CD14-positive monocyte (primary cell): ENCODE measurements at regions not wholly inside any gene's neighbourhood (a gene's known extent, or its start where the extent isn't known, plus 50 kb on each side); places are given as distances from the start of the nearest gene placed in this dataset.

ENCODE experiments used
- DNase-seq, 3 donors: peaks; one replicate each; pipeline ENCODE4 v3.0.0-alpha.2; 2011 to 2022
- H2AFZ ChIP-seq: 2 replicates; pipeline ENCODE4 v1.6.0; 2012; ENCODE audit warnings: mild to moderate bottlenecking, low read depth, low read length, inconsistent platforms; ENCODE audit not compliant: insufficient read depth, poor library complexity, severe bottlenecking
- H3K27ac ChIP-seq, 2 donors: 1 replicate in 1 of 2; 2 replicates in 1 of 2; pipeline ENCODE4 v1.5.1; 2012 to 2013; ENCODE audit warnings: low read length in 2 of 2, control low read depth in 1 of 2, inconsistent platforms in 1 of 2, low read depth in 1 of 2, mild to moderate bottlenecking in 1 of 2
- H3K27me3 ChIP-seq, 2 donors: one replicate each; pipeline versions ENCODE4 v1.6.0 to v1.6.1; 2011 to 2013; ENCODE audit warnings: low read length in 2 of 2; ENCODE audit not compliant: control insufficient read depth in 2 of 2, insufficient read depth in 2 of 2
- H3K36me3 ChIP-seq, 2 donors: replicated peaks in 1 of 2; 1 replicate in 1 of 2; 2 replicates in 1 of 2; pipeline versions ENCODE4 v1.5.1 to v1.6.1; 2012 to 2013; ENCODE audit warnings: low read length in 2 of 2, control low read depth in 1 of 2, inconsistent platforms in 1 of 2, mild to moderate bottlenecking in 1 of 2; ENCODE audit not compliant: insufficient read depth in 2 of 2, control insufficient read depth in 1 of 2
- H3K4me1 ChIP-seq, 2 donors: 1 replicate in 1 of 2; 2 replicates in 1 of 2; pipeline versions ENCODE4 v1.5.1 to v1.6.1; 2012 to 2013; ENCODE audit warnings: low read length in 2 of 2, control low read depth in 1 of 2, inconsistent platforms in 1 of 2, mild to moderate bottlenecking in 1 of 2, moderate library complexity in 1 of 2; ENCODE audit not compliant: insufficient read depth in 2 of 2, control insufficient read depth in 1 of 2
- H3K4me2 ChIP-seq: replicated peaks from 2 replicates; pipeline ENCODE3; 2012; ENCODE audit warnings: low read length, moderate library complexity, mild to moderate bottlenecking; ENCODE audit not compliant: poor library complexity, severe bottlenecking; ENCODE audit errors: extremely low read depth
- H3K4me3 ChIP-seq, 3 experiments: fragments of 200-600 bp in 1 of 3; sonication (generic) in 1 of 3; replicated peaks in 1 of 3; 1 replicate in 2 of 3; 2 replicates in 1 of 3; pipeline ENCODE4 v1.5.1; 2011 to 2013; ENCODE audit warnings: low read length in 3 of 3, mild to moderate bottlenecking in 3 of 3, control low read depth in 2 of 3, low read depth in 2 of 3, inconsistent platforms in 1 of 3, moderate library complexity in 1 of 3
- H3K79me2 ChIP-seq: 2 replicates; pipeline ENCODE4 v1.6.0; 2012; ENCODE audit warnings: mild to moderate bottlenecking, control low read depth, inconsistent platforms, low read length, moderate library complexity; ENCODE audit not compliant: insufficient read depth
- H3K9ac ChIP-seq: 2 replicates; pipeline ENCODE4 v1.6.0; 2017; ENCODE audit warnings: low read length, mild to moderate bottlenecking; ENCODE audit not compliant: insufficient read depth, poor library complexity, severe bottlenecking
- H3K9me3 ChIP-seq, 2 donors: replicated peaks in 1 of 2; 1 replicate in 1 of 2; 2 replicates in 1 of 2; pipeline versions ENCODE4 v1.5.1 to v1.6.1; 2012 to 2013; ENCODE audit warnings: low read length in 2 of 2, control low read depth in 1 of 2; ENCODE audit not compliant: control insufficient read depth in 1 of 2, insufficient read depth in 1 of 2
- H4K20me1 ChIP-seq: 2 replicates; pipeline ENCODE4 v1.6.0; 2012; ENCODE audit warnings: mild to moderate bottlenecking, low read length, control low read depth, moderate library complexity; ENCODE audit not compliant: insufficient read depth
- H3K27ac Mint-ChIP-seq, 7 donors: one replicate each; pipeline ENCODE4 v1.8.0; 2020; ENCODE audit warnings: mild to moderate bottlenecking in 7 of 7, mixed read lengths in 7 of 7, moderate library complexity in 6 of 7, inconsistent platforms in 2 of 7
- H3K27me3 Mint-ChIP-seq, 3 donors: one replicate each; pipeline ENCODE4 v1.8.0; 2021 to 2022; ENCODE audit warnings: low read depth in 3 of 3, mild to moderate bottlenecking in 3 of 3, mixed read lengths in 3 of 3, moderate library complexity in 3 of 3, inconsistent platforms in 1 of 3
- H3K36me3 Mint-ChIP-seq, 2 donors: one replicate each; pipeline ENCODE4 v1.8.0; 2020; ENCODE audit warnings: mixed read lengths in 2 of 2, inconsistent platforms in 1 of 2, mild to moderate bottlenecking in 1 of 2
- H3K4me1 Mint-ChIP-seq: one replicate; pipeline ENCODE4 v1.8.0; 2020; ENCODE audit warnings: mild to moderate bottlenecking, mixed read lengths
- H3K4me3 Mint-ChIP-seq, 2 donors: one replicate each; pipeline ENCODE4 v1.8.0; 2020; ENCODE audit warnings: mild to moderate bottlenecking in 2 of 2, mixed read lengths in 2 of 2, moderate library complexity in 1 of 2
- H3K9me3 Mint-ChIP-seq, 7 donors: one replicate each; pipeline ENCODE4 v1.8.0; 2020 to 2022; ENCODE audit warnings: mixed read lengths in 7 of 7, mild to moderate bottlenecking in 6 of 7, moderate library complexity in 6 of 7, inconsistent platforms in 2 of 7
- CTCF ChIP-seq: fragments of 200-600 bp; IDR thresholded peaks from one replicate; pipeline ENCODE4 v1.8.0; 2022; ENCODE audit warnings: antibody characterized with exemption, mild to moderate bottlenecking
- WGBS: methylation state at CpG from one replicate; pipeline ENCODE4 v1.1.5; 2013; ENCODE audit warnings: missing lambda C conversion rate; ENCODE audit not compliant: insufficient coverage; 5-methylcytosine and 5-hydroxymethylcytosine counted together
- intact Hi-C, 2 donors: fragments of 100-400 bp; cut with micrococcal nuclease; formaldehyde crosslinking; loops; one replicate each; pipeline versions ENCODE4 v1.15.0 to v1.15.1; 2023

- H3K4me1 Mint-ChIP-seq, result no peaks in the 10 kb centered on the region
- no peaks in the 10 kb centered on the region for H3K27me3 ChIP-seq
- intact Hi-C loops, result no loop called here
Observed at GRCh38 chr15:61314427-61314826, 85.3 kb upstream of the RORA start.

GRCh38 chr15:61309617-61310016 is 80.5 kb upstream of the RORA start:
- H3K9me3 Mint-ChIP-seq, result peaks cover 0 to 14% (median 6%) of the 10 kb centered on the region in 7 donors
- H3K4me3 Mint-ChIP-seq, result no peak overlapping the region
- H3K4me1 ChIP-seq, result no peaks in the 10 kb centered on the region
- intact Hi-C loops, result no loop called here
- no peak overlapping the region for H2AFZ ChIP-seq
- no peak for DNase-seq
- 94% methylated on average over 5 of the region's 5 CpGs for WGBS
- H3K27ac ChIP-seq, result no peak overlapping the region
- H3K4me2 ChIP-seq, result no peak overlapping the region
- no peak overlapping the region for H3K9ac ChIP-seq
- H3K27ac Mint-ChIP-seq, result no peak overlapping the region
- H3K27me3 ChIP-seq, result no peaks in the 10 kb centered on the region
- no peaks in the 10 kb centered on the region for H3K36me3 Mint-ChIP-seq
- H3K36me3 ChIP-seq, result no peaks in the 10 kb centered on the region
- no peak overlapping the region for H3K4me3 ChIP-seq
- H3K4me1 Mint-ChIP-seq, result no peaks in the 10 kb centered on the region
- TF ChIP-seq CTCF, result no peak
- H3K27me3 Mint-ChIP-seq, result peaks cover 0 to 1% (median 0%) of the 10 kb centered on the region in 3 donors
- H3K79me2 ChIP-seq, result no peaks in the 10 kb centered on the region
- no peaks in the 10 kb centered on the region for H4K20me1 ChIP-seq
- peaks cover 4 to 5% of the 10 kb centered on the region in 2 donors for H3K9me3 ChIP-seq

More at GRCh38 chr15:61314427-61314826, 85.3 kb upstream of the RORA start:
- H3K36me3 ChIP-seq, result no peaks in the 10 kb centered on the region
- no peak overlapping the region for H3K4me2 ChIP-seq
- Mint-ChIP-seq H3K4me3 (no peak overlapping the region), H3K9me3 (peaks cover 0 to 13% (median 6%) of the 10 kb centered on the region in 7 donors), H3K36me3 (no peaks in the 10 kb centered on the region), H3K27ac (no peak overlapping the region), H3K27me3 (peaks cover 0 to 2% (median 1%) of the 10 kb centered on the region in 3 donors)
- H3K27ac ChIP-seq, result no peak overlapping the region
- H3K79me2 ChIP-seq, result no peaks in the 10 kb centered on the region
- no peaks in the 10 kb centered on the region for H3K4me1 ChIP-seq
- no peak overlapping the region for H2AFZ ChIP-seq
- no peak overlapping the region for H3K4me3 ChIP-seq
- H4K20me1 ChIP-seq, result no peaks in the 10 kb centered on the region
- no peak for TF ChIP-seq CTCF
- no peak overlapping the region for H3K9ac ChIP-seq
- H3K9me3 ChIP-seq, result peaks cover 0 to 5% of the 10 kb centered on the region in 2 donors
- no peak for DNase-seq
